ENCODE measurements at regions not wholly inside any gene's neighbourhood (a gene's known extent, or its start where the extent isn't known, plus 50 kb on each side); places are given as distances from the start of the nearest gene placed in this dataset.
"Not testable (repeated sequence)": the region's sequence is repeated elsewhere in the genome, so short reads cannot be mapped to it uniquely, and the experiment has no call there.

- DNase-seq (ENCODE audit: low spot score); H3K36me3 Mint-ChIP-seq (ENCODE audit: low read depth); H3K4me3 Mint-ChIP-seq; intact Hi-C loops (cut with micrococcal nuclease); H3K27me3 Mint-ChIP-seq (ENCODE audit: insufficient read depth); H3K27ac Mint-ChIP-seq; H3K9me3 Mint-ChIP-seq: not testable (repeated sequence)
- peaks cover 13% of the 10 kb centered on the region for H3K4me1 Mint-ChIP-seq (ENCODE audit: low read depth)
Measured at GRCh38 chr10:45511926-45512325, 137.9 kb downstream of the ALOX5 start.

- intact Hi-C loops (cut with micrococcal nuclease): no loop called here
- no peaks in the 10 kb centered on the region for H3K9me3 Mint-ChIP-seq
- DNase-seq (ENCODE audit: low spot score): no peak
- no peaks in the 10 kb centered on the region for H3K36me3 Mint-ChIP-seq (ENCODE audit: low read depth)
- H3K27me3 Mint-ChIP-seq (ENCODE audit: insufficient read depth): no peaks in the 10 kb centered on the region
- H3K4me1 Mint-ChIP-seq (ENCODE audit: low read depth): no peaks in the 10 kb centered on the region
- no peak overlapping the region for H3K27ac Mint-ChIP-seq
- H3K4me3 Mint-ChIP-seq: no peak overlapping the region
Measured at GRCh38 chr10:45509491-45509890, 135.5 kb downstream of the ALOX5 start.

DNA sequence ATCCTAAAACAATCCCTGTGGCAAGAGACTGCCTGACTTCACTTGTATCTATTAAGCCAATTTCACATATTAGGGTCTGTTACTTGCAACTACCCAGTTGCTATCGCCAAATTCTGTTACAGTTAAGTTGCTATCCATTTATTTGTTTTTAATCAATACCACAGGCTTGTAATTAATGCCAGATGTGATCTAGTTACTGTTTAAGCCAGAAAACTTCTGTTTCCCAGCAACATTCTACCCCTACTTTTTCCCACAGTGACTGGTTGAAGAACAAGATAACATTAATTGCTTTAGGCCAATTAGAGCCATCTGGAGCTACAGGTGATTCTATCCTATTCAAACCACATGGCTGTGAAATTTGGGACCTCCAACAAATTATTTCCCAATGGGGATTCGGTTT is 131.3 kb downstream of the ALOX5 start:
- no peak overlapping the region for H3K4me3 Mint-ChIP-seq
- H3K4me1 Mint-ChIP-seq (ENCODE audit: low read depth): no peaks in the 10 kb centered on the region
- no peaks in the 10 kb centered on the region for H3K9me3 Mint-ChIP-seq
- intact Hi-C loops (cut with micrococcal nuclease): no loop called here
- no peaks in the 10 kb centered on the region for H3K36me3 Mint-ChIP-seq (ENCODE audit: low read depth)
- H3K27me3 Mint-ChIP-seq (ENCODE audit: insufficient read depth): peaks cover 3% of the 10 kb centered on the region
- H3K27ac Mint-ChIP-seq: no peak overlapping the region
- DNase-seq (ENCODE audit: low spot score): no peak

DNA sequence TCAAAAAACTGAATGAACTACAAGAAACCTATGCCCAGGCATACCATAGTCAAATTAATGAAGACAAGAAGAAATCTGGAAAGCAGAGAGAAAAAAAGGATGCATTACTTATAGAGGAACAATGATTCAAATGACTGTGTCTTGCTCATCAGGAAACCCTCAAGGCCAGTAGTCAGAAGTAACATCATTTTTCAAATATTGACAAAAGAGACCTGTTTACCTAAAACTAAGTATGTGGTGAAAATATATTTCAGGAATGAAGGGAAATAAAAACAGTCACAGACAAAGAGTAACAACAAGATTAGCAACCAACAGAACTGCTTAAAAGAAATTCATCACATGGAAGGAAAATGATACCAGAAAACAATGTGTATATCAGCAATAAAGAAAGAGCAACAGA is 128.4 kb downstream of the ALOX5 start:
- H3K27ac Mint-ChIP-seq: no peak overlapping the region

GRCh38 chr10:45501791-45502190 is 127.8 kb downstream of the ALOX5 start:
- no peaks in the 10 kb centered on the region for H3K4me1 Mint-ChIP-seq (ENCODE audit: low read depth)
- H3K27me3 Mint-ChIP-seq (ENCODE audit: insufficient read depth): peaks cover 3% of the 10 kb centered on the region
- no peak overlapping the region for H3K27ac Mint-ChIP-seq
- peaks cover 17% of the 10 kb centered on the region for H3K9me3 Mint-ChIP-seq
- no peaks in the 10 kb centered on the region for H3K36me3 Mint-ChIP-seq (ENCODE audit: low read depth)
- H3K4me3 Mint-ChIP-seq: no peak overlapping the region
- intact Hi-C loops (cut with micrococcal nuclease): no loop called here
- no peak for DNase-seq (ENCODE audit: low spot score)

More for the DNA sequence above, 128.4 kb downstream of the ALOX5 start:
- Mint-ChIP-seq H3K4me1 (ENCODE audit: low read depth) (no peaks in the 10 kb centered on the region), H3K27me3 (ENCODE audit: insufficient read depth) (peaks cover 3% of the 10 kb centered on the region), H3K9me3 (peaks cover 11% of the 10 kb centered on the region), H3K4me3 (no peak overlapping the region), H3K36me3 (ENCODE audit: low read depth) (no peaks in the 10 kb centered on the region)
- intact Hi-C loops (cut with micrococcal nuclease): no loop called here
- DNase-seq (ENCODE audit: low spot score): no peak

DNA sequence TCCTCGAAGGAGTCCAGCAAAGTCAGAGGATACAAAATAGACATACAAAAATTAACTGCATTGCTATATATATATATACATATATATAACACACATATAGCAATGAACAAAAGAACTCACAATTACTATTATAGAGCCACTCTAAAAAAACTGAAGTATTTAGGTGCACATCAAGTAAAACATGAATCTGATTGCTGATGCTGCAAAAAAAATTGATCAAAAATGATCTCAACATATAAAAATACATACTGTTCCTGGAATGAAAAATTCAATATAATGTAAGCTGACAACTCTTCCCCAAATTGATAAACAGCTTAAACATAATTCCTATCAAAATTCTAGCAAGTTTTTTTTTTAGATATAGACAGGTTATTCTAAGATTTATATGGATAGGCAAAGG is 126.8 kb downstream of the ALOX5 start:
- Mint-ChIP-seq H3K27ac (no peak overlapping the region), H3K9me3 (peaks cover 21% of the 10 kb centered on the region), H3K36me3 (ENCODE audit: low read depth) (peaks cover under 1% of the 10 kb centered on the region), H3K27me3 (ENCODE audit: insufficient read depth) (peaks cover 3% of the 10 kb centered on the region), H3K4me1 (ENCODE audit: low read depth) (peaks cover 2% of the 10 kb centered on the region), H3K4me3 (no peak overlapping the region)
- intact Hi-C loops (cut with micrococcal nuclease): loop anchor here (1.0 kb wide), 1 partner anchor 12 kb away; no protein-coding TSS in a partner anchor
- no peak for DNase-seq (ENCODE audit: low spot score)

- DNase-seq (ENCODE audit: low spot score): no peak
- peaks cover 7% of the 10 kb centered on the region for H3K4me1 Mint-ChIP-seq (ENCODE audit: low read depth)
- peaks cover 3% of the 10 kb centered on the region for H3K27me3 Mint-ChIP-seq (ENCODE audit: insufficient read depth)
- no peak overlapping the region for H3K4me3 Mint-ChIP-seq
- H3K9me3 Mint-ChIP-seq: peaks cover 26% of the 10 kb centered on the region
- intact Hi-C loops (cut with micrococcal nuclease): loop anchor here (1.0 kb wide), 1 partner anchor 12 kb away; no protein-coding TSS in a partner anchor
- H3K27ac Mint-ChIP-seq: no peak overlapping the region
- peaks cover 3% of the 10 kb centered on the region for H3K36me3 Mint-ChIP-seq (ENCODE audit: low read depth)
Measured at GRCh38 chr10:45500304-45500703, 126.3 kb downstream of the ALOX5 start.

DNA sequence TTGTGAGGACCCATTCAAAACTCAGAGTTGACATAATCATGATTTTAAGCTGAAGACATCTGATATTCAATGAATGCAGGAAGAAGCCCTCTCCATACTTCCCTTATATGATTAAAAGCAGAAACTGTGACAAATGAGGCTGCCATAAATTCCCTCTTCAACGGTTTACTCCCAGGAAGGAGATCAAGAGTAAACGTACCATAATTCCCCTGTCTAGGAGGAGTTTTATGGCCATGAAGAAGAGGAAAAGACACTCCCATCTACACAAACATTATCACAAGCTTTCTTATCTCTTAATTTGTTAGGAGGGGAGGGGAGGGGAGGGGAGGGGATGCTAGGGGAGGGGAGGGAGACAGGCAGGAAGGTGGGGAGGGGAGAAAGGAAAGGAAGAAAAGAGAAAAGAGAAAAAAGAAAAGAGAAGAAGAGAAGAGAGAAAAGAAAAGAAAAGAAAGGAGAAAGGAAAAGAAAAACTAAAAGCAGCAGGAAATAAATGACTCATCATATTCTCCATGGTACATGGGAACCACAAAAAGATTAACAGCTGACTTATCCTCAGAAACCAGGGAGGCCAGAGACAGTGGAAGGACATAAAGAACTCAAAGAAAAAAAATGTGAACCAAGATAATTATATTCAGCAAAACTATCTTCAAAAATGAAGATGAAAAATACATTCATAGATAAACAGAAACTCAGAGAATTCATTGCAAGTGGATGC is 121.6 kb downstream of the ALOX5 start:
- peaks cover 42% of the 10 kb centered on the region for H3K9me3 Mint-ChIP-seq
- H3K4me1 Mint-ChIP-seq (ENCODE audit: low read depth): peaks cover 8% of the 10 kb centered on the region
- intact Hi-C loops (cut with micrococcal nuclease): no loop called here
- H3K27ac Mint-ChIP-seq: no peak overlapping the region
- H3K4me3 Mint-ChIP-seq: no peak overlapping the region
- H3K27me3 Mint-ChIP-seq (ENCODE audit: insufficient read depth): no peaks in the 10 kb centered on the region
- no peak for DNase-seq (ENCODE audit: low spot score)
- H3K36me3 Mint-ChIP-seq (ENCODE audit: low read depth): peaks cover 4% of the 10 kb centered on the region

Measured in activated T-helper 1 cell treated with anti-CD3 and anti-CD28 coated beads, Interleukin-12 subunit alpha, Interleukin-12 subunit beta, Interleukin-2, Interleukin-4 antibody, amounts not matched to agents 30 ng/mL and 10 ng/mL and 1 ng/mL, durations not matched to agents 14 hours and 24 hours and 36 hours (primary cell).